Stimulated activated naive B cell treated with anti-CD40 and anti-IgM and Interleukin-4, amounts not matched to agents 10 μg/mL and 1 μg/mL and 100 μg/mL, for 72 hours (primary cell): ENCODE measurements at regions not wholly inside any gene's neighbourhood (a gene's known extent, or its start where the extent isn't known, plus 50 kb on each side); places are given as distances from the start of the nearest gene placed in this dataset.
A peak's percentile ranks its signal among the peaks of the same experiment; 100 is the strongest.
"Not testable (repeated sequence)": the region's sequence is repeated elsewhere in the genome, so short reads cannot be mapped to it uniquely, and the experiment has no call there.

Experiments used
- ATAC-seq, 2 donors: fragments of 150-1000 bp; cut with Tn5 transposase; replicated peaks; 2 replicates each; pipeline ENCODE4 v1.10.0; 2021; ENCODE audit warnings: moderate library complexity in 1 of 2
- DNase-seq: peaks from one replicate; pipeline ENCODE4 v3.0.0; 2021
- H3K27ac Mint-ChIP-seq: one replicate; pipeline ENCODE4 v1.8.0; 2022; ENCODE audit warnings: mild to moderate bottlenecking, mixed read lengths
- H3K27me3 Mint-ChIP-seq, 2 donors: one replicate each; pipeline ENCODE4 v1.8.0; 2022; ENCODE audit warnings: mixed read lengths in 2 of 2
- H3K36me3 Mint-ChIP-seq, 2 donors: one replicate each; pipeline ENCODE4 v1.8.0; 2022; ENCODE audit warnings: mixed read lengths in 2 of 2, mild to moderate bottlenecking in 1 of 2
- H3K4me1 Mint-ChIP-seq, 2 donors: one replicate each; pipeline ENCODE4 v1.8.0; 2022; ENCODE audit warnings: mixed read lengths in 2 of 2, mild to moderate bottlenecking in 1 of 2
- H3K4me3 Mint-ChIP-seq, 2 donors: one replicate each; pipeline ENCODE4 v1.8.0; 2022; ENCODE audit warnings: mild to moderate bottlenecking in 2 of 2, mixed read lengths in 2 of 2, moderate library complexity in 1 of 2
- H3K9me3 Mint-ChIP-seq, 2 donors: one replicate each; pipeline ENCODE4 v1.8.0; 2022; ENCODE audit warnings: mixed read lengths in 2 of 2, mild to moderate bottlenecking in 1 of 2

- H3K9me3 Mint-ChIP-seq = peaks cover 0 to 4% of the 10 kb centered on the region in 2 donors
- no peak for ATAC-seq
Measured at GRCh38 chr1:79539001-79539400, 532.5 kb upstream of the ADGRL4 start.

GRCh38 chr1:79532555-79532954 lies 526.0 kb upstream of the ADGRL4 start:
- no peak overlapping the region for H3K27ac Mint-ChIP-seq
- H3K27me3 Mint-ChIP-seq = no peaks in the 10 kb centered on the region
- peaks cover 0 to 4% of the 10 kb centered on the region in 2 donors for H3K9me3 Mint-ChIP-seq
- ATAC-seq = no peak
- H3K36me3 Mint-ChIP-seq = no peaks in the 10 kb centered on the region
- H3K4me1 Mint-ChIP-seq = no peaks in the 10 kb centered on the region
- DNase-seq = no peak
- H3K4me3 Mint-ChIP-seq = no peak overlapping the region

More at GRCh38 chr1:79539001-79539400, 532.5 kb upstream of the ADGRL4 start:
- no peak for DNase-seq
- no peak overlapping the region for H3K27ac Mint-ChIP-seq
- H3K36me3 Mint-ChIP-seq = no peaks in the 10 kb centered on the region
- no peaks in the 10 kb centered on the region for H3K27me3 Mint-ChIP-seq
- no peak overlapping the region for H3K4me3 Mint-ChIP-seq
- H3K4me1 Mint-ChIP-seq = no peaks in the 10 kb centered on the region

- H3K36me3 Mint-ChIP-seq = no peaks in the 10 kb centered on the region
- no peak for DNase-seq
- peaks cover 0 to 2% of the 10 kb centered on the region in 2 donors for H3K9me3 Mint-ChIP-seq
- H3K4me3 Mint-ChIP-seq = no peak overlapping the region
- no peaks in the 10 kb centered on the region for H3K4me1 Mint-ChIP-seq
- no peak overlapping the region for H3K27ac Mint-ChIP-seq
- no peaks in the 10 kb centered on the region for H3K27me3 Mint-ChIP-seq
- no peak for ATAC-seq
Measured at GRCh38 chr1:79531790-79532189, 525.3 kb upstream of the ADGRL4 start.

- ATAC-seq (no peak), DNase-seq (no peak)
- H3K27ac Mint-ChIP-seq = no peak overlapping the region
- H3K27me3 Mint-ChIP-seq = no peaks in the 10 kb centered on the region
- peaks cover 0 to 2% of the 10 kb centered on the region in 2 donors for H3K9me3 Mint-ChIP-seq
- no peaks in the 10 kb centered on the region for H3K4me1 Mint-ChIP-seq
- no peaks in the 10 kb centered on the region for H3K36me3 Mint-ChIP-seq
- H3K4me3 Mint-ChIP-seq = no peak overlapping the region
Measured at GRCh38 chr1:79530476-79530875, 523.9 kb upstream of the ADGRL4 start.

GRCh38 chr1:79530055-79530454 lies 523.5 kb upstream of the ADGRL4 start:
- DNase-seq (no peak), ATAC-seq (no peak)
- no peaks in the 10 kb centered on the region for H3K36me3 Mint-ChIP-seq
- no peak overlapping the region for H3K27ac Mint-ChIP-seq
- H3K9me3 Mint-ChIP-seq = peaks cover 0 to 2% of the 10 kb centered on the region in 2 donors
- no peak overlapping the region for H3K4me3 Mint-ChIP-seq
- H3K4me1 Mint-ChIP-seq = no peaks in the 10 kb centered on the region
- no peaks in the 10 kb centered on the region for H3K27me3 Mint-ChIP-seq

- H3K4me3 Mint-ChIP-seq = no peak overlapping the region
- no peaks in the 10 kb centered on the region for H3K27me3 Mint-ChIP-seq
- DNase-seq = no peak
- H3K36me3 Mint-ChIP-seq = no peaks in the 10 kb centered on the region
- H3K4me1 Mint-ChIP-seq = no peaks in the 10 kb centered on the region
- no peak for ATAC-seq
- no peaks in the 10 kb centered on the region for H3K9me3 Mint-ChIP-seq
- no peak overlapping the region for H3K27ac Mint-ChIP-seq
Measured at GRCh38 chr1:79524126-79524525, 517.6 kb upstream of the ADGRL4 start.

- DNase-seq (no peak), ATAC-seq (no peak)
- H3K36me3 Mint-ChIP-seq = no peaks in the 10 kb centered on the region
- no peak overlapping the region for H3K27ac Mint-ChIP-seq
- no peaks in the 10 kb centered on the region for H3K27me3 Mint-ChIP-seq
- H3K9me3 Mint-ChIP-seq = peaks cover 0 to 1% of the 10 kb centered on the region in 2 donors
- no peak overlapping the region for H3K4me3 Mint-ChIP-seq
- H3K4me1 Mint-ChIP-seq = no peaks in the 10 kb centered on the region
Measured at GRCh38 chr1:79519084-79519760, 512.7 kb upstream of the ADGRL4 start.

- Mint-ChIP-seq H3K4me1 (no peaks in the 10 kb centered on the region), H3K4me3 (no peak overlapping the region), H3K9me3 (peaks cover 0 to 1% of the 10 kb centered on the region in 2 donors), H3K36me3 (no peaks in the 10 kb centered on the region), H3K27me3 (no peaks in the 10 kb centered on the region), H3K27ac (no peak overlapping the region)
- ATAC-seq = no peak
- no peak for DNase-seq
Measured at GRCh38 chr1:79517470-79518224, 511.1 kb upstream of the ADGRL4 start.

GRCh38 chr1:79507770-79508169 lies 501.2 kb upstream of the ADGRL4 start:
- no peak for ATAC-seq

GRCh38 chr1:79501153-79501552 lies 494.6 kb upstream of the ADGRL4 start:
- DNase-seq (no peak), ATAC-seq (no peak)
- H3K27ac Mint-ChIP-seq = no peak overlapping the region
- H3K4me3 Mint-ChIP-seq = no peak overlapping the region
- H3K4me1 Mint-ChIP-seq = no peaks in the 10 kb centered on the region
- H3K27me3 Mint-ChIP-seq = no peaks in the 10 kb centered on the region
- no peaks in the 10 kb centered on the region for H3K9me3 Mint-ChIP-seq
- no peaks in the 10 kb centered on the region for H3K36me3 Mint-ChIP-seq

More at GRCh38 chr1:79507770-79508169, 501.2 kb upstream of the ADGRL4 start:
- Mint-ChIP-seq H3K4me3 (no peak overlapping the region), H3K27ac (no peak overlapping the region), H3K36me3 (no peaks in the 10 kb centered on the region), H3K4me1 (no peaks in the 10 kb centered on the region), H3K27me3 (no peaks in the 10 kb centered on the region), H3K9me3 (peaks cover 0 to 2% of the 10 kb centered on the region in 2 donors)
- DNase-seq = no peak

GRCh38 chr1:79499541-79499940 lies 493.0 kb upstream of the ADGRL4 start:
- Mint-ChIP-seq H3K9me3 (no peaks in the 10 kb centered on the region), H3K4me3 (no peak overlapping the region)

GRCh38 chr1:79497193-79497773 lies 490.8 kb upstream of the ADGRL4 start:
- Mint-ChIP-seq H3K4me1 (no peaks in the 10 kb centered on the region), H3K36me3 (no peaks in the 10 kb centered on the region), H3K27me3 (no peaks in the 10 kb centered on the region), H3K4me3 (no peak overlapping the region), H3K27ac (no peak overlapping the region), H3K9me3 (no peaks in the 10 kb centered on the region)
- DNase-seq = no peak
- ATAC-seq = peak; percentile 43 to 44

More at GRCh38 chr1:79499541-79499940, 493.0 kb upstream of the ADGRL4 start:
- Mint-ChIP-seq H3K4me1 (no peaks in the 10 kb centered on the region), H3K36me3 (no peaks in the 10 kb centered on the region), H3K27me3 (no peaks in the 10 kb centered on the region), H3K27ac (no peak overlapping the region)
- ATAC-seq = no peak
- DNase-seq = no peak

- H3K36me3 Mint-ChIP-seq = no peaks in the 10 kb centered on the region
- H3K4me3 Mint-ChIP-seq = no peak overlapping the region
- no peaks in the 10 kb centered on the region for H3K4me1 Mint-ChIP-seq
- DNase-seq (no peak), ATAC-seq (no peak)
- no peaks in the 10 kb centered on the region for H3K9me3 Mint-ChIP-seq
- no peak overlapping the region for H3K27ac Mint-ChIP-seq
- no peaks in the 10 kb centered on the region for H3K27me3 Mint-ChIP-seq
Measured at GRCh38 chr1:79496129-79496528, 489.6 kb upstream of the ADGRL4 start.

- H3K27me3 Mint-ChIP-seq, H3K27ac Mint-ChIP-seq, DNase-seq, H3K4me1 Mint-ChIP-seq, H3K4me3 Mint-ChIP-seq, ATAC-seq, H3K36me3 Mint-ChIP-seq, H3K9me3 Mint-ChIP-seq: not testable (repeated sequence)
Measured at GRCh38 chr1:79493702-79494101, 487.2 kb upstream of the ADGRL4 start.
